Lower lobe of right lung (tissue), 2 donors: ENCODE measurements at regions not wholly inside any gene's neighbourhood (a gene's known extent, or its start where the extent isn't known, plus 50 kb on each side); places are given as distances from the start of the nearest gene placed in this dataset.
"Not testable (repeated sequence)": the region's sequence is repeated elsewhere in the genome, so short reads cannot be mapped to it uniquely, and the experiment has no call there.

Experiments
- ATAC-seq, 2 donors: fragments of 200-7000 bp; cut with Tn5 transposase; one replicate each; pipeline ENCODE4 v1.9.1; 2020 to 2022; ENCODE audit warnings: mild to moderate bottlenecking in 2 of 2, moderate library complexity in 2 of 2
- DNase-seq: peaks from one replicate; pipeline ENCODE4 v3.0.0-alpha.2; 2020
- H3K27ac ChIP-seq: fragments of 200-600 bp; one replicate; pipeline ENCODE4 v1.8.0; 2022
- H3K27me3 ChIP-seq: fragments of 200-600 bp; one replicate; pipeline ENCODE4 v1.8.0; 2022; ENCODE audit warnings: low read depth
- H3K36me3 ChIP-seq: fragments of 200-600 bp; one replicate; pipeline ENCODE4 v1.8.0; 2022; ENCODE audit warnings: mild to moderate bottlenecking
- H3K4me1 ChIP-seq: fragments of 200-600 bp; one replicate; pipeline ENCODE4 v1.8.0; 2022
- H3K4me3 ChIP-seq: fragments of 200-600 bp; one replicate; pipeline ENCODE4 v1.8.0; 2022; ENCODE audit warnings: mild to moderate bottlenecking
- H3K9me3 ChIP-seq: fragments of 200-600 bp; one replicate; pipeline ENCODE4 v1.8.0; 2022
- intact Hi-C: fragments of 100-400 bp; cut with DNase I; formaldehyde crosslinking; loops from one replicate; pipeline ENCODE4 v1.11.0; 2022
- TF ChIP-seq, protein P1 (sequence below): fragments of 200-600 bp; IDR thresholded peaks from one replicate; pipeline ENCODE4 v1.8.0; 2022; ENCODE audit warnings: antibody characterized with exemption, mild to moderate bottlenecking
- donor health status: DM: no; HTN: yes; CAD: no; lungs with severe emphysema.

DNA sequence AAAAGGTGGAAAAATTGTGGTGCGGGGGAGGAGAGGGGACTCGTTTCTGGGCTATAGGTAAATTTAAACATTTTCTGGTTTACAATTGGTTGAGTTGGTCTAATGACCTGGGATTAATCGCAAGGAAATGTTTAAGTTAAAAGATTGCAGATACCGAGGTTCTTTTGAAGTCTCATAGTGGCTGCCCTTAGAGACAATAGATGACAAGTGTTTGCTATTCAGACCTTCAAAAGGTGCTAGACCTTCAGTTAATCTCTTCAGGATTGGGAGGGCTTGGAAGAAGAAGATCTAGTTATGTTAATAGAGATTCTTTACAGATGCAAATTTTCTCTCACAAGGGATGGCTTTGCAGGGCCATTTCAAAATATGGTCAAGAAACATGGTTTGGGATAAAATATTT lies 2286.1 kb upstream of the AGA start:
- Histone ChIP-seq H3K27me3 (no peaks in the 10 kb centered on the region), H3K9me3 (no peaks in the 10 kb centered on the region), H3K36me3 (no peaks in the 10 kb centered on the region), H3K4me1 (no peaks in the 10 kb centered on the region), H3K4me3 (no peak overlapping the region), H3K27ac (no peak overlapping the region)
- DNase-seq (no peak), ATAC-seq (no peak)
- intact Hi-C loops, result no loop called here
- TF ChIP-seq, protein P1, sequence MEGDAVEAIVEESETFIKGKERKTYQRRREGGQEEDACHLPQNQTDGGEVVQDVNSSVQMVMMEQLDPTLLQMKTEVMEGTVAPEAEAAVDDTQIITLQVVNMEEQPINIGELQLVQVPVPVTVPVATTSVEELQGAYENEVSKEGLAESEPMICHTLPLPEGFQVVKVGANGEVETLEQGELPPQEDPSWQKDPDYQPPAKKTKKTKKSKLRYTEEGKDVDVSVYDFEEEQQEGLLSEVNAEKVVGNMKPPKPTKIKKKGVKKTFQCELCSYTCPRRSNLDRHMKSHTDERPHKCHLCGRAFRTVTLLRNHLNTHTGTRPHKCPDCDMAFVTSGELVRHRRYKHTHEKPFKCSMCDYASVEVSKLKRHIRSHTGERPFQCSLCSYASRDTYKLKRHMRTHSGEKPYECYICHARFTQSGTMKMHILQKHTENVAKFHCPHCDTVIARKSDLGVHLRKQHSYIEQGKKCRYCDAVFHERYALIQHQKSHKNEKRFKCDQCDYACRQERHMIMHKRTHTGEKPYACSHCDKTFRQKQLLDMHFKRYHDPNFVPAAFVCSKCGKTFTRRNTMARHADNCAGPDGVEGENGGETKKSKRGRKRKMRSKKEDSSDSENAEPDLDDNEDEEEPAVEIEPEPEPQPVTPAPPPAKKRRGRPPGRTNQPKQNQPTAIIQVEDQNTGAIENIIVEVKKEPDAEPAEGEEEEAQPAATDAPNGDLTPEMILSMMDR, result no peak

DNA sequence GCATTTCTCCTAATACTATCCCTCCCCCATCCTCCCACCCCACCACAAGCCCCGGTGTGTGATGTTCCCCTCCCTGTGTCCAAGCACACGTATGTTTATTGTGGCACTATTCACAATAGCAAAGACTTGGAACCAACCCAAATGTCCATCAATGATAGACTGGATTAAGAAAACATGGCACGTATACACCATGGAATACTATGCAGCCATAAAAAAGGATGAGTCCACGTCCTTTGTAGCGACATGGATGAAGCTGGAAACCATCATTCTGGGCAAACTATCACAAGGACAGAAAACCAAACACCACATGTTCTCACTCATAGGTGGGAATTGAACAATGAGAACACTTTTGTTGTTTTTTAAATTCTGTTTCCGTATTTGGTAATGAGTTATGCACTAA lies 2294.6 kb upstream of the AGA start:
- H3K36me3 ChIP-seq, ATAC-seq, H3K27ac ChIP-seq, intact Hi-C loops, H3K9me3 ChIP-seq, DNase-seq, H3K27me3 ChIP-seq, H3K4me1 ChIP-seq, H3K4me3 ChIP-seq: not testable (repeated sequence)

DNA sequence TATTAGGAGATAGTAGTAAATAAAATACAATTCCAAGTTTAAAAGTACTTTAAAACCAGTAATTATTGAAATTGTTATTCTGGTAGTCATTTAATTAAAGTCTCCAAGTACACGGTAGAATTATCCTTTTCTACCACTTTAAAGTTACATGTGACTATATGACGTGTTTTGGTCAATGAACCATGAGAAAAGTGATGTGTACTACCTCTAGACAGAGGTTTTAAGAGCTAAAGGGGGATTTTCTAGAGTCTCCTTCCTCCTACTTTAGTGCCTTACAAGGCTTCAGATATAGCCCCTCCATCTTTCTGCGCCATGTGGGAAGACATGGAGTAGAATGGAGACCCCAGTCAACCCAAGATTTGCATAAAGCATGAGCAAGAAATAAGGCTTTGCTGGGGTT lies 2296.6 kb upstream of the AGA start:
- no peaks in the 10 kb centered on the region for H3K27me3 ChIP-seq
- H3K4me3 ChIP-seq, result no peak overlapping the region
- intact Hi-C loops, result no loop called here
- H3K4me1 ChIP-seq, result no peaks in the 10 kb centered on the region
- ATAC-seq, result no peak
- no peaks in the 10 kb centered on the region for H3K9me3 ChIP-seq
- no peaks in the 10 kb centered on the region for H3K36me3 ChIP-seq
- no peak overlapping the region for H3K27ac ChIP-seq
- TF ChIP-seq, protein P1, result no peak
- no peak for DNase-seq

DNA sequence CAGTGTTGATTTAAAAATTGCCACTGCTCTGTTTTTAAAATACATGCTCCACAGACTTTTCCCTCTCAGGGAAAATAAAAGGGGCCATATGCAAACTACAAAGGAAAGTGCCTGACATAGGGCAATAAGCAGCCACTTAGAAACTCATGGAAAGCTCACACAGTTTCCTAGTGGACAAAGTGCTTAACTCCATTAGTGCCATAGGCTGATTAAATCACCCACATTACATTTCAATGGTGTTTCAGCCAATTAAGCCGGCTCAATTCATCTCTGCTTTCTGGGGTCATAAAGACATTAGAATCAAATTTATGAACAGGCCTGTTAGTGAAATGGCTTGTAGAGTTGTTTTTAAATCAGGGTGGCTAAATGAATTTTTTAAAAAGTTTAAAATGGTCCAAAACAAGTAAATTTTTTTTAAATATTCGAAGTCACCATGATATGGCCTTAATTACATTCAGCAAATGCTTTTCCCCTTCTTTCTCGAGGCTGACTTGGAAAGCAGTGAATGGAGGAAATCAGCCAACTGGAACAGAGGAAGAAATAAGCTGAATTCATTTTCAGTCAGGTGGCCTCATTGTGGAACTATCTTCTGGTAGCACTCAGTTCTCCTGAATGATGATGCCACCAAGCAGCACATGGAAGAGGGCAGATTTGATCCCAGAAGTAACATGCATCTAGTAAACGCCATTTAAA lies 2305.1 kb upstream of the AGA start:
- intact Hi-C loops, result no loop called here
- no peaks in the 10 kb centered on the region for H3K4me1 ChIP-seq
- DNase-seq (no peak), ATAC-seq (no peak)
- H3K4me3 ChIP-seq, result no peak overlapping the region
- TF ChIP-seq, protein P1, result no peak
- H3K36me3 ChIP-seq, result no peaks in the 10 kb centered on the region
- no peaks in the 10 kb centered on the region for H3K9me3 ChIP-seq
- H3K27me3 ChIP-seq, result no peaks in the 10 kb centered on the region
- H3K27ac ChIP-seq, result no peak overlapping the region

DNA sequence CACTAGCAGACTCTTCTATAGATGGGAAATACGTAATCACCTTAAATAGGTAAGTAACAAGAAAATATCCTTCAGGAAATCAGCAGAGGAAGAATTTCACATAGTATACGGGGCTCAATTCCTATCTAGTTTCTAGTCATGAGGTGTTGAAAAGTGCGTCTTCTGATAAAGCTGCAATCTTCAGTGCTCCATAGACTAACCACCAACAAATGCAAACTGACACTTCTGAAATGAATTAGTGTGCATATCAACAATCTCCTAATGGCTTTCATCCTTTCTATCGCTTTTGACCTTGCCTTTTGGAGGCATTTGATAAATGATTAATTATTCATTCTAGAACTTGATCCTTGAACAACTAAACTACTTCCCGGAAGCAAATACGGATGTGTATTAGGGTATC lies 2306.6 kb upstream of the AGA start:
- intact Hi-C loops, result no loop called here
- Histone ChIP-seq H3K27ac (no peak overlapping the region), H3K9me3 (no peaks in the 10 kb centered on the region), H3K27me3 (no peaks in the 10 kb centered on the region), H3K4me1 (no peaks in the 10 kb centered on the region), H3K36me3 (no peaks in the 10 kb centered on the region), H3K4me3 (no peak overlapping the region)
- ATAC-seq, result no peak
- TF ChIP-seq, protein P1, result no peak
- no peak for DNase-seq

DNA sequence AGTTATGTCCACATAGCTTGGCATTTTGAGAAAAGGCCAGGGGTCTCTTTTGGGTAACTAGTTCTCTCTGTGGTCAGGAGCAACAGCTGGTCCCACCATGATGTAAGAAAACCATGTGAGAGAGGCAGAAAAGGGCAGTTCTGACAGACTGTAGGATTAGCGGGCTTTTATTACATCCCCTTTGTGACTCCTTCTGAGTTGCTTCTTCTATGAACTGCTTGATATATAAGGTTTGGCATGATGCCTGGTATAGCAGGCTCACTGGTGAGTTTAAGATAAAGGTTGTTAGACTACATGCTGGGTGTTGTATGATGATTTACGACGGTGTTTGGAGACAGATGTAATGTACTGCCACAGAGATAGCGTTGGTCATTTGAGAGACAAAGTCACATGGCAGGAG lies 2308.1 kb upstream of the AGA start:
- no peak for ATAC-seq
- TF ChIP-seq, protein P1, result no peak
- no peak for DNase-seq
- Histone ChIP-seq H3K4me1 (no peaks in the 10 kb centered on the region), H3K27ac (no peak overlapping the region), H3K36me3 (no peaks in the 10 kb centered on the region), H3K27me3 (no peaks in the 10 kb centered on the region), H3K9me3 (no peaks in the 10 kb centered on the region), H3K4me3 (no peak overlapping the region)
- intact Hi-C loops, result no loop called here
